CD4-positive, alpha-beta memory T cell (primary cell): ENCODE measurements at regions not wholly inside any gene's neighbourhood (a gene's known extent, or its start where the extent isn't known, plus 50 kb on each side); places are given as distances from the start of the nearest gene placed in this dataset.

Experiments
- CTCF ChIA-PET: fragments of 350-600 bp; sonication (Branson Sonifier 250); formaldehyde crosslinking; loops from one replicate; lab custom pipeline; 2021; ENCODE audit warnings: inconsistent platforms; ENCODE audit not compliant: partially characterized antibody; lab: Charles Lee
- POLR2A ChIA-PET: fragments of 350-600 bp; sonication (Branson Sonifier 250); formaldehyde crosslinking; loops from one replicate; lab custom pipeline; 2021; ENCODE audit not compliant: partially characterized antibody; lab: Charles Lee
- DNase-seq, 5 donors: peaks; one replicate each; pipeline versions ENCODE4 v3.0.0 to v3.0.0-alpha.2; 2020 to 2022; ENCODE audit warnings: mixed read lengths in 1 of 5
- H3K27ac ChIP-seq: one replicate; pipeline ENCODE4 v1.7.0; 2013; ENCODE audit warnings: low read depth, low read length
- H3K27me3 ChIP-seq: 2 replicates; pipeline ENCODE4 v1.7.0; 2013; ENCODE audit warnings: mild to moderate bottlenecking, low read length, moderate library complexity; ENCODE audit not compliant: insufficient read depth
- H3K36me3 ChIP-seq: 2 replicates; pipeline ENCODE4 v1.7.0; 2013; ENCODE audit warnings: mild to moderate bottlenecking, low read length, moderate library complexity; ENCODE audit not compliant: insufficient read depth
- H3K4me1 ChIP-seq: 2 replicates; pipeline ENCODE4 v1.7.0; 2013; ENCODE audit warnings: mild to moderate bottlenecking, low read length, moderate library complexity; ENCODE audit not compliant: insufficient read depth
- H3K4me3 ChIP-seq, 2 donors: one replicate each; pipeline ENCODE4 v1.7.0; 2013; ENCODE audit warnings: low read length in 2 of 2, mild to moderate bottlenecking in 1 of 2
- H3K9me3 ChIP-seq, 2 donors: one replicate each; pipeline ENCODE4 v1.7.0; 2013; ENCODE audit warnings: low read length in 2 of 2, control low read depth in 1 of 2; ENCODE audit not compliant: control insufficient read depth in 1 of 2
- H3K27ac Mint-ChIP-seq, 7 donors: one replicate each; pipeline ENCODE4 v1.8.0; 2020 to 2021; ENCODE audit warnings: mixed read lengths in 7 of 7, mild to moderate bottlenecking in 6 of 7, inconsistent platforms in 3 of 7, moderate library complexity in 3 of 7
- H3K27me3 Mint-ChIP-seq, 2 donors: one replicate each; pipeline ENCODE4 v1.8.0; 2020 to 2021; ENCODE audit warnings: mixed read lengths in 2 of 2
- H3K36me3 Mint-ChIP-seq, 2 donors: one replicate each; pipeline ENCODE4 v1.8.0; 2020 to 2021; ENCODE audit warnings: mixed read lengths in 2 of 2, inconsistent platforms in 1 of 2, mild to moderate bottlenecking in 1 of 2
- H3K4me1 Mint-ChIP-seq, 4 donors: one replicate each; pipeline ENCODE4 v1.8.0; 2020 to 2021; ENCODE audit warnings: mixed read lengths in 4 of 4, mild to moderate bottlenecking in 1 of 4
- H3K4me3 Mint-ChIP-seq, 8 donors: one replicate each; pipeline ENCODE4 v1.8.0; 2020 to 2021; ENCODE audit warnings: mixed read lengths in 8 of 8, mild to moderate bottlenecking in 7 of 8, moderate library complexity in 6 of 8, inconsistent platforms in 3 of 8
- H3K9me3 Mint-ChIP-seq, 8 donors: one replicate each; pipeline ENCODE4 v1.8.0; 2020 to 2021; ENCODE audit warnings: mixed read lengths in 8 of 8, mild to moderate bottlenecking in 5 of 8, inconsistent platforms in 3 of 8, moderate library complexity in 1 of 8
- intact Hi-C: fragments of 100-400 bp; cut with micrococcal nuclease; formaldehyde crosslinking; loops from one replicate; pipeline ENCODE4 v1.15.1; 2023

DNA sequence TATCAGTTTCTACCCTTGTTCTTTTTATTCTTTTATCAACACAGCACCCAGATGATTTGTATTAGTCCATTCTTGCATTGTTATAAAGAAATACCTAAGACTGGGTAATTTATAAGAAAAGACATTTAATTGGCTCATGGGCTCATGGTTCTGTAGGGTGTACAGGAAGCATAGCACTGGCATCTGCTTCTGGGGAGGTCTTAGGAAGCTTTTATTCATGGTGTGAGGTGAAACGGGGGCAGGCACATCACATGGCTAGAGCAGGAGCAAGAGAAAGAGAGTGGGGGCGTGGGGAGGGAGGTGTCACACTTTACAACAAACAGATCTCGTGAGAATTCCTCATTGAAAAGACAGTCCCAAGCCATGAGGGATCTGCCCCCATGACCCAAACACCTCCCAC lies 285.3 kb downstream of the SMARCA1 start:
- no peaks in the 10 kb centered on the region for H3K36me3 Mint-ChIP-seq

GRCh38 chrX:129235903-129236302 lies 287.4 kb downstream of the SMARCA1 start:
- H3K4me3 Mint-ChIP-seq, result no peak overlapping the region
- Histone ChIP-seq H3K4me3 (no peak overlapping the region), H3K27me3 (no peaks in the 10 kb centered on the region)

More for the DNA sequence above, 285.3 kb downstream of the SMARCA1 start:
- no peaks in the 10 kb centered on the region for H3K27me3 ChIP-seq
- intact Hi-C loops, result no loop called here
- ChIA-PET CTCF (no interaction called here), POLR2A (no interaction called here)
- Mint-ChIP-seq H3K27ac (no peak overlapping the region), H3K4me3 (no peak overlapping the region), H3K9me3 (peaks cover 0 to 4% (median 0%) of the 10 kb centered on the region in 8 donors), H3K27me3 (peaks cover 0 to 1% of the 10 kb centered on the region in 2 donors), H3K4me1 (no peaks in the 10 kb centered on the region)
- no peak for DNase-seq
- no peak overlapping the region for H3K4me3 ChIP-seq
- H3K9me3 ChIP-seq, result no peaks in the 10 kb centered on the region
- H3K27ac ChIP-seq, result no peak overlapping the region
- H3K36me3 ChIP-seq, result no peaks in the 10 kb centered on the region
- no peaks in the 10 kb centered on the region for H3K4me1 ChIP-seq

GRCh38 chrX:129233786-129234185 lies 289.5 kb downstream of the SMARCA1 start:
- H3K4me3 ChIP-seq, result no peak overlapping the region
- H3K27me3 ChIP-seq, result no peaks in the 10 kb centered on the region
- Mint-ChIP-seq H3K4me1 (no peaks in the 10 kb centered on the region), H3K27me3 (peaks cover 0 to 1% of the 10 kb centered on the region in 2 donors), H3K9me3 (no peaks in the 10 kb centered on the region), H3K36me3 (no peaks in the 10 kb centered on the region), H3K27ac (no peak overlapping the region), H3K4me3 (no peak overlapping the region)
- no peak overlapping the region for H3K27ac ChIP-seq
- no peaks in the 10 kb centered on the region for H3K4me1 ChIP-seq
- no peaks in the 10 kb centered on the region for H3K36me3 ChIP-seq
- ChIA-PET POLR2A (no interaction called here), CTCF (no interaction called here)
- H3K9me3 ChIP-seq, result no peaks in the 10 kb centered on the region
- intact Hi-C loops, result no loop called here
- DNase-seq, result no peak

More at GRCh38 chrX:129235903-129236302, 287.4 kb downstream of the SMARCA1 start:
- Histone ChIP-seq H3K36me3 (no peaks in the 10 kb centered on the region), H3K9me3 (no peaks in the 10 kb centered on the region), H3K27ac (no peak overlapping the region), H3K4me1 (no peaks in the 10 kb centered on the region)
- ChIA-PET CTCF (no interaction called here), POLR2A (no interaction called here)
- Mint-ChIP-seq H3K4me1 (no peaks in the 10 kb centered on the region), H3K9me3 (peaks cover 0 to 4% (median 0%) of the 10 kb centered on the region in 8 donors), H3K27me3 (peaks cover 0 to 1% of the 10 kb centered on the region in 2 donors), H3K36me3 (no peaks in the 10 kb centered on the region), H3K27ac (no peak overlapping the region)
- no peak for DNase-seq
- intact Hi-C loops, result no loop called here

GRCh38 chrX:129230850-129231512 lies 292.3 kb downstream of the SMARCA1 start:
- Mint-ChIP-seq H3K9me3 (no peaks in the 10 kb centered on the region), H3K4me3 (no peak overlapping the region), H3K36me3 (no peaks in the 10 kb centered on the region), H3K27me3 (no peaks in the 10 kb centered on the region), H3K27ac (no peak overlapping the region), H3K4me1 (no peaks in the 10 kb centered on the region)
- H3K27me3 ChIP-seq, result no peaks in the 10 kb centered on the region
- H3K4me3 ChIP-seq, result no peak overlapping the region
- intact Hi-C loops, result no loop called here
- H3K4me1 ChIP-seq, result no peaks in the 10 kb centered on the region
- H3K9me3 ChIP-seq, result no peaks in the 10 kb centered on the region
- H3K27ac ChIP-seq, result no peak overlapping the region
- no peak for DNase-seq
- CTCF ChIA-PET, result no interaction called here
- H3K36me3 ChIP-seq, result no peaks in the 10 kb centered on the region
- POLR2A ChIA-PET, result no interaction called here

DNA sequence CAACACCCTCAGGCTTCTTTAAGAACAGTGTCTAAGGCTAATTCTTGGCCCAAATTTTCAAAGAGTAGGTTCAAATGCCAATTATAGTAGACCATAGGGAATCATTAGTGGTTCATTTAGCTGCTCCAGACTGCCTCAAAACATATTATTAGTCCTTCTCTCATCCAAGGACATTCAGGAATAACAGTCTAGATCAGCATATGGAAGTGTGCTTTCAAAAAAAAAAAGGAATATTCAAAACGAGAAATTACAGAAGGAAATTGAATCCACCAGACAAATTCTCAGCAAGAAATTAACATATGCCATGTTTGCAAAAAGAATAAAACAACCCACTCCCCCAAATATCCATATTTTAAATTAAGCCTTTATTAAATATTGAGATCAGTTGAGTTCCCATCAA lies 293.1 kb downstream of the SMARCA1 start:
- no peaks in the 10 kb centered on the region for H3K9me3 ChIP-seq
- H3K4me1 Mint-ChIP-seq, result no peaks in the 10 kb centered on the region
- H3K27ac Mint-ChIP-seq, result no peak overlapping the region
- H3K27ac ChIP-seq, result no peak overlapping the region
- ChIA-PET POLR2A (no interaction called here), CTCF (no interaction called here)
- intact Hi-C loops, result no loop called here
- H3K36me3 Mint-ChIP-seq, result no peaks in the 10 kb centered on the region
- H3K27me3 Mint-ChIP-seq, result peaks cover 0 to 1% of the 10 kb centered on the region in 2 donors
- no peaks in the 10 kb centered on the region for H3K36me3 ChIP-seq
- DNase-seq, result no peak
- no peaks in the 10 kb centered on the region for H3K27me3 ChIP-seq
- H3K4me1 ChIP-seq, result no peaks in the 10 kb centered on the region
- no peaks in the 10 kb centered on the region for H3K9me3 Mint-ChIP-seq
- H3K4me3 ChIP-seq, result no peak overlapping the region
- H3K4me3 Mint-ChIP-seq, result no peak overlapping the region

DNA sequence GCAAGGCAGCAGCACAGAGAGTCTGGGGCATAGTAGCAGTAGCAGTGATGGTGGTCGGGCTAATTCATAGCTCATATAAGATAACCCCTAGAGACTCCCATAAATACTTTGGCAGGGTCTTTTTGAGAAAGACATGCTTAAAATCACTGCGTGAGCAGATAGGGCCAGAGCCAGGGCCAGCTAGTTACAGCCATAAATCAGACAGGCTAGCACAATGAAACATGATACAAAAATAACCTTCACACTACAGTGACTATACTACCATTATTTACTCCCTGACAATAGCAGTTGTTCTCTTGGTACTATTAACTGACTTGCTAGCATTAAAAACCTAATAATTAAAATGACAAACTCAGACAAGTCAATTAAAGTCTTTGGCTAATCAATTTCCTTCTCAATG lies 295.9 kb downstream of the SMARCA1 start:
- Mint-ChIP-seq H3K27me3 (peaks cover 0 to 1% of the 10 kb centered on the region in 2 donors), H3K4me3 (no peak overlapping the region), H3K9me3 (no peaks in the 10 kb centered on the region), H3K36me3 (no peaks in the 10 kb centered on the region), H3K4me1 (no peaks in the 10 kb centered on the region), H3K27ac (no peak overlapping the region)
- Histone ChIP-seq H3K9me3 (no peaks in the 10 kb centered on the region), H3K27me3 (no peaks in the 10 kb centered on the region), H3K27ac (no peak overlapping the region), H3K4me3 (no peak overlapping the region), H3K36me3 (no peaks in the 10 kb centered on the region), H3K4me1 (no peaks in the 10 kb centered on the region)
- intact Hi-C loops, result no loop called here
- POLR2A ChIA-PET, result no interaction called here
- DNase-seq, result no peak
- CTCF ChIA-PET, result no interaction called here

- Histone ChIP-seq H3K4me3 (no peak overlapping the region), H3K36me3 (no peaks in the 10 kb centered on the region), H3K4me1 (no peaks in the 10 kb centered on the region), H3K27me3 (no peaks in the 10 kb centered on the region), H3K9me3 (no peaks in the 10 kb centered on the region), H3K27ac (no peak overlapping the region)
- intact Hi-C loops, result no loop called here
- H3K27me3 Mint-ChIP-seq, result no peaks in the 10 kb centered on the region
- H3K36me3 Mint-ChIP-seq, result no peaks in the 10 kb centered on the region
- POLR2A ChIA-PET, result no interaction called here
- DNase-seq, result no peak
- CTCF ChIA-PET, result no interaction called here
- H3K27ac Mint-ChIP-seq, result no peak overlapping the region
- no peaks in the 10 kb centered on the region for H3K4me1 Mint-ChIP-seq
- no peaks in the 10 kb centered on the region for H3K9me3 Mint-ChIP-seq
- H3K4me3 Mint-ChIP-seq, result no peak overlapping the region
These were observed 329.9 kb downstream of the SMARCA1 start for GRCh38 chrX:129193357-129193756.
